Neuronal stem cell (in vitro differentiated cells): ENCODE measurements at regions not wholly inside any gene's neighbourhood (a gene's known extent, or its start where the extent isn't known, plus 50 kb on each side); places are given as distances from the start of the nearest gene placed in this dataset.

Experiments
- DNase-seq: peaks from one replicate; pipeline ENCODE4 v3.0.0-alpha.2; 2013; ENCODE audit warnings: low spot score
- H2AFZ ChIP-seq: one replicate; pipeline ENCODE4 v1.6.1; 2013; ENCODE audit warnings: mild to moderate bottlenecking, low read length, inconsistent platforms
- H2AK5ac ChIP-seq: 2 replicates; pipeline ENCODE4 v1.6.1; 2013; ENCODE audit warnings: low read depth, mild to moderate bottlenecking, inconsistent platforms, low read length, moderate library complexity, mixed read lengths
- H2BK120ac ChIP-seq: 2 replicates; pipeline ENCODE4 v1.6.1; 2013; ENCODE audit warnings: low read depth, mild to moderate bottlenecking, inconsistent platforms, low read length, moderate library complexity, mixed read lengths
- H2BK12ac ChIP-seq: one replicate; pipeline ENCODE4 v1.6.1; 2013; ENCODE audit warnings: low read length, inconsistent platforms
- H2BK15ac ChIP-seq: 2 replicates; pipeline ENCODE4 v1.6.1; 2013; ENCODE audit warnings: mild to moderate bottlenecking, low read length, inconsistent platforms, mixed read lengths
- H2BK5ac ChIP-seq: one replicate; pipeline ENCODE4 v1.6.1; 2013; ENCODE audit warnings: inconsistent platforms, mild to moderate bottlenecking, low read length, moderate library complexity
- H3K14ac ChIP-seq: one replicate; pipeline ENCODE4 v1.6.1; 2013; ENCODE audit warnings: low read length, inconsistent platforms
- H3K18ac ChIP-seq: 2 replicates; pipeline ENCODE4 v1.6.1; 2013; ENCODE audit warnings: low read length, inconsistent platforms
- H3K23ac ChIP-seq: 2 replicates; pipeline ENCODE4 v1.6.1; 2013; ENCODE audit warnings: low read depth, mild to moderate bottlenecking, mixed read lengths, low read length, inconsistent platforms; ENCODE audit not compliant: poor library complexity
- H3K27ac ChIP-seq: replicated peaks from 3 replicates; pipeline ENCODE4 v1.5.1; 2013; ENCODE audit warnings: low read length, inconsistent platforms
- H3K27me3 ChIP-seq, 3 experiments: 2 replicates each; pipeline ENCODE4 v1.6.1; 2013; ENCODE audit warnings: low read length in 3 of 3, mild to moderate bottlenecking in 2 of 3, inconsistent platforms in 1 of 3, low read depth in 1 of 3, mixed read lengths in 1 of 3, moderate library complexity in 1 of 3; ENCODE audit not compliant: control insufficient read depth in 3 of 3, insufficient read depth in 3 of 3
- H3K36me3 ChIP-seq, 2 donors: replicated peaks in 1 of 2; 2 replicates each; pipeline ENCODE4 v1.6.1; 2013; ENCODE audit warnings: low read length in 2 of 2; ENCODE audit not compliant: control insufficient read depth in 2 of 2, insufficient read depth in 2 of 2
- H3K4ac ChIP-seq: 2 replicates; pipeline ENCODE4 v1.6.1; 2013; ENCODE audit warnings: inconsistent platforms, mild to moderate bottlenecking, low read length, moderate library complexity
- H3K4me1 ChIP-seq, 2 donors: 1 replicate in 1 of 2; 2 replicates in 1 of 2; pipeline ENCODE4 v1.6.1; 2013; ENCODE audit warnings: low read length in 2 of 2, low read depth in 1 of 2; ENCODE audit not compliant: control insufficient read depth in 2 of 2, insufficient read depth in 1 of 2
- H3K4me2 ChIP-seq: one replicate; pipeline ENCODE4 v1.6.1; 2013; ENCODE audit warnings: mild to moderate bottlenecking, low read length, inconsistent platforms; ENCODE audit not compliant: insufficient read depth, poor library complexity, severe bottlenecking
- H3K4me3 ChIP-seq, 2 donors: 2 replicates each; pipeline ENCODE4 v1.5.1; 2013; ENCODE audit warnings: low read length in 2 of 2, mild to moderate bottlenecking in 2 of 2, inconsistent platforms in 1 of 2, moderate library complexity in 1 of 2
- H3K79me1 ChIP-seq: one replicate; pipeline ENCODE4 v1.6.1; 2013; ENCODE audit warnings: low read depth, mild to moderate bottlenecking, inconsistent platforms, low read length, moderate library complexity
- H3K9ac ChIP-seq: one replicate; pipeline ENCODE4 v1.6.1; 2013; ENCODE audit warnings: mild to moderate bottlenecking, low read depth, low read length, inconsistent platforms; ENCODE audit not compliant: poor library complexity
- H3K9me3 ChIP-seq, 2 donors: replicated peaks in 1 of 2; 2 replicates each; pipeline versions ENCODE3 to v1.6.1; 2013; ENCODE audit warnings: low read length in 2 of 2, mild to moderate bottlenecking in 2 of 2, inconsistent platforms in 1 of 2, low read depth in 1 of 2, mixed read lengths in 1 of 2, moderate library complexity in 1 of 2; ENCODE audit not compliant: control insufficient read depth in 2 of 2, insufficient read depth in 1 of 2
- H4K8ac ChIP-seq: one replicate; pipeline ENCODE4 v1.6.1; 2013; ENCODE audit warnings: low read depth, mild to moderate bottlenecking, inconsistent platforms, low read length, moderate library complexity
- H4K91ac ChIP-seq: one replicate; pipeline ENCODE4 v1.6.1; 2013; ENCODE audit warnings: low read length, low read depth, mild to moderate bottlenecking, inconsistent platforms; ENCODE audit not compliant: poor library complexity
- WGBS, 2 donors: extraction: QIAGEN DNeasy Blood & Tissue Kit; methylation state at CpG; one replicate each; pipeline ENCODE4 v1.1.7; 2013; ENCODE audit warnings: missing lambda C conversion rate in 2 of 2, mixed read lengths in 1 of 2; ENCODE audit not compliant: insufficient read length in 2 of 2, insufficient replicate concordance in 1 of 2; ENCODE audit errors: extremely low coverage in 2 of 2; 5-methylcytosine and 5-hydroxymethylcytosine counted together

- Histone ChIP-seq H3K23ac (no peak overlapping the region), H3K4me3 (no peak overlapping the region), H3K79me1 (no peaks in the 10 kb centered on the region), H2AFZ (no peak overlapping the region), H4K91ac (no peak overlapping the region), H3K4me1 (peaks cover 0 to 1% of the 10 kb centered on the region in 2 donors), H3K18ac (no peak overlapping the region), H2BK12ac (no peak overlapping the region), H3K36me3 (no peaks in the 10 kb centered on the region), H3K4me2 (no peak overlapping the region), H4K8ac (no peak overlapping the region), H2AK5ac (no peak overlapping the region), H3K9me3 (peaks cover 0 to 2% of the 10 kb centered on the region in 2 donors), H2BK5ac (no peak overlapping the region), H3K27me3 (no peaks in the 10 kb centered on the region), H2BK120ac (no peak overlapping the region), H3K4ac (no peak overlapping the region), H3K14ac (no peak overlapping the region), H3K27ac (no peak overlapping the region), H2BK15ac (no peak overlapping the region), H3K9ac (no peak overlapping the region)
- no peak for DNase-seq
- no CpG with 5 or more reads among the region's 2 CpGs for WGBS, 2 donors
Observed at GRCh38 chr16:5560084-5560483, 462.5 kb upstream of the EEF2KMT start.

DNA sequence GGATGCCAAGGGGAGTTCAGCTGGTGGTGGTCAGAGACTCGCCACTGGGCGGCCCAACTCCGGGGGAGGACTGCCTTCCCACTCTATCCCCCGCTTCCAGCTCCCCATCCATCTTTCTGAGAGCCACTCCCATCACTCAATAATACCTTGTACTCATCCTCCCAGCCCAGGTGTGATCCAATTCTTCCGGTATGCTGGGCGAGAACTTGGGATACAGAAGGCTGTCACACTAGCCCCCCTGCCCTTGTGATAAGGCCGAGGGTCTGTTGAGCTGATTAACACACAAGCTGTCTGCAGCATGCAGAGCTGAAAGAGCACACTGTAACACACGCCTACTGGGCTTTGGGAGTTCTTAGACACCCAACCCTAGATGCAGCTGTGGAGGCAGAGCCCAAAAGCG lies 460.4 kb upstream of the EEF2KMT start:
- Histone ChIP-seq H3K36me3 (no peaks in the 10 kb centered on the region), H2BK120ac (no peak overlapping the region), H3K27ac (no peak overlapping the region), H2BK15ac (no peak overlapping the region), H3K9me3 (peaks cover 0 to 2% of the 10 kb centered on the region in 2 donors), H3K18ac (no peak overlapping the region), H4K8ac (no peak overlapping the region), H3K14ac (no peak overlapping the region), H3K23ac (no peak overlapping the region), H3K4me2 (no peak overlapping the region), H2BK5ac (no peak overlapping the region), H3K4me1 (peaks cover 0 to 1% of the 10 kb centered on the region in 2 donors), H3K79me1 (no peaks in the 10 kb centered on the region), H3K4ac (no peak overlapping the region), H2AK5ac (no peak overlapping the region), H2AFZ (no peak overlapping the region), H3K9ac (no peak overlapping the region), H3K4me3 (no peak overlapping the region), H4K91ac (no peak overlapping the region), H2BK12ac (no peak overlapping the region), H3K27me3 (no peaks in the 10 kb centered on the region)
- WGBS, 2 donors: no CpG with 5 or more reads among the region's 9 CpGs
- no peak for DNase-seq

DNA sequence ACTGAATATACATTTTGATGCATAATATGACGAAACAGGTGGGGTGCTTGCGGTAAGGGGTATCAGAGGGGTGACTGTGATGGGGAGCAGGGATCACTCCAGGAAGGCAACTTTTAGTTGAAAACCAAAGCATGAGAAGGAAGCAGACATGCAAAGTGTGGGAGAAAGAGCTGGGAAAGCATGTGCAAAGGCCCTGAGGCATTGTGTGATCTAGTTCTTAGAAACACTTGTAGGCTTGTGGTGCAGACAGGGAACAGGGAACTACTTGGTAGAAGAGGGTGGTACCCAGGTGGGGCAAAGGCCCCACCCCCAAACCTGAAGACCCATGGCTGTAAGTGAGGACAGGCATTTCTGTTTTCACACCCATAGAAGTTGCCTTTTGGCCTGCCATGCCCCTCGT lies 459.9 kb upstream of the EEF2KMT start:
- peaks cover 0 to 2% of the 10 kb centered on the region in 2 donors for H3K9me3 ChIP-seq
- no CpG with 5 or more reads among the region's 3 CpGs for WGBS, 2 donors

DNA sequence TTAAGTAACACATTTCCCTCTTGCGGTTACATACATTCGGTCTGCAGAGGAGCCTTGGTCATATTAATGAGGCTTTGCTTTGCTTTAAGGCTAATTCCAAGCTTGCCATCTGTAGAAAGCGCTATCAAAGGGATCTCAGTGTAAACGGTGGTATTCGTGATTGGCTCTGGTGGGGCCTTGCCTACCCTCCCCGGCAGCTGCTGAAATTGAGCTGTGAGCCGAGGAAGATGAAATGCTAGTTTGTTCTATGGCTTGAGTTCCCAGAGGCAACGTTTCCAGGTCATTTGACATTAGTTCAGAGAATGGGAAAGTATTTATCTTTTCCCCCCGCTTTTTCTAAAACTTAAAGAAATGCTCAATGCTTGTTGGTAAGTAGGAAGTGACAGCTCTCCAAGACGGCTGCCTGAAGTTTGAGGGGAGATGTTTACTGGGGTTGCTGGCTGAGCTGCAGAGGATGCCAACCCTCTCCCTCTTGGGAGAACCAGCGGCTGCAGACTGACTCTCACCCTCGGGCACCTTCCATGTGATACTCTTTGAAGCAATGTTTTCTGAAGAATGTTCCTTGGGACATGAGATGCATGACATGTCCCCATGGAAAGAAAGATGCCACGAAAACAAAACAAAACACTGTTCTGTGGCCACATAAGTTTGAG lies 458.7 kb upstream of the EEF2KMT start:
- H2BK5ac ChIP-seq: no peak overlapping the region
- no peak overlapping the region for H2BK12ac ChIP-seq
- H3K9ac ChIP-seq: no peak overlapping the region
- H3K4me3 ChIP-seq: no peak overlapping the region
- DNase-seq: no peak
- no peak overlapping the region for H4K8ac ChIP-seq
- no CpG with 5 or more reads among the region's 13 CpGs for WGBS, 2 donors
- H3K23ac ChIP-seq: no peak overlapping the region
- H3K14ac ChIP-seq: no peak overlapping the region
- H3K36me3 ChIP-seq: no peaks in the 10 kb centered on the region
- H2BK120ac ChIP-seq: no peak overlapping the region
- H2AK5ac ChIP-seq: no peak overlapping the region
- no peak overlapping the region for H3K18ac ChIP-seq
- no peak overlapping the region for H2AFZ ChIP-seq
- no peak overlapping the region for H3K4me2 ChIP-seq
- H3K9me3 ChIP-seq: peaks cover 0 to 2% of the 10 kb centered on the region in 2 donors
- no peak overlapping the region for H2BK15ac ChIP-seq
- no peak overlapping the region for H3K4ac ChIP-seq
- no peak overlapping the region for H4K91ac ChIP-seq
- H3K27ac ChIP-seq: no peak overlapping the region
- H3K79me1 ChIP-seq: no peaks in the 10 kb centered on the region
- no peaks in the 10 kb centered on the region for H3K4me1 ChIP-seq
- no peaks in the 10 kb centered on the region for H3K27me3 ChIP-seq

More for the DNA sequence above, 459.9 kb upstream of the EEF2KMT start:
- no peak overlapping the region for H2AK5ac ChIP-seq
- no peak overlapping the region for H3K4me3 ChIP-seq
- no peak overlapping the region for H2BK12ac ChIP-seq
- H3K18ac ChIP-seq: no peak overlapping the region
- H3K9ac ChIP-seq: no peak overlapping the region
- H2BK5ac ChIP-seq: no peak overlapping the region
- H2BK120ac ChIP-seq: no peak overlapping the region
- no peak overlapping the region for H2BK15ac ChIP-seq
- H3K27ac ChIP-seq: no peak overlapping the region
- no peak overlapping the region for H3K23ac ChIP-seq
- no peak overlapping the region for H3K4ac ChIP-seq
- H3K4me2 ChIP-seq: no peak overlapping the region
- H4K91ac ChIP-seq: no peak overlapping the region
- H3K4me1 ChIP-seq: peaks cover 0 to 1% of the 10 kb centered on the region in 2 donors
- no peak for DNase-seq
- H3K27me3 ChIP-seq: no peaks in the 10 kb centered on the region
- H3K36me3 ChIP-seq: no peaks in the 10 kb centered on the region
- no peak overlapping the region for H2AFZ ChIP-seq
- H3K79me1 ChIP-seq: no peaks in the 10 kb centered on the region
- H4K8ac ChIP-seq: no peak overlapping the region
- H3K14ac ChIP-seq: no peak overlapping the region
